Hematopoietic multipotent progenitor cell (in vitro differentiated cells): ENCODE measurements at regions not wholly inside any gene's neighbourhood (a gene's known extent, or its start where the extent isn't known, plus 50 kb on each side); places are given as distances from the start of the nearest gene placed in this dataset.

Experiments used
- DNase-seq, 3 donors: peaks; one replicate each; pipeline ENCODE4 v3.0.0-alpha.2; 2011 to 2015; ENCODE audit warnings: low read depth in 2 of 3, low spot score in 2 of 3

DNA sequence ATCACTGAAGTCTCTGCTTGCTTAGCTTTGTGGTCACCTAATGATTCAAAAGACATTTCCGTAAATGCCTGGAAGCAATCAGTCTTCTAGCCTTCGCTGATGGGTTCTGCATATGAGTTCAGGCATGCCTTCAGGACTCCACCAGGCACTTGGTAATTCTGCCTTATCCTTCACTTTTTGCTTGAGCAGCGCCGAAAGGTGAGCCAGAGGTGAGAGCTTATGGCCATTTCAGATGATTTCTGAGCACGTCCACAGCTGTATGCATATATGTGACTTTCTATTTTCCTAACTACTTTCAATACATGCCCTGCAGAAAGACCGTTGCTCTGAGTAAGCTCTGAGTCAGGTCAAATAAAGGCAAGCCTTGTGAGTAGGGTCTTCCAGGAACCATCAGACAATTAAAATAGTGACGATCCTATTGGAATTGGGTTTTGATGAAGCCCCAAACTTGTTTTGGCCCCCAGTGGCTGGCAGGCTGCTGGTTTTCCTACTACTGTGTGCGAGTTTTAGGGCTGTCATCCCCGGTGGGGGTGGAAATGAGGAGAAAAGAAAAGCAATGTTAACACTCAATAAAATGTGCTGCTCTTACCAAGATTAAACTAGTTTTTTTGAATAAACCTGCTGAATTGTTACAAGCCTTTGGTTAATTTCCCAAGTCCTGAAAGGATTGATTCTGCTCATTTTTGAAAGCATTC lies 154.4 kb upstream of the AKR1E2 start:
- DNase-seq, result no peak

DNA sequence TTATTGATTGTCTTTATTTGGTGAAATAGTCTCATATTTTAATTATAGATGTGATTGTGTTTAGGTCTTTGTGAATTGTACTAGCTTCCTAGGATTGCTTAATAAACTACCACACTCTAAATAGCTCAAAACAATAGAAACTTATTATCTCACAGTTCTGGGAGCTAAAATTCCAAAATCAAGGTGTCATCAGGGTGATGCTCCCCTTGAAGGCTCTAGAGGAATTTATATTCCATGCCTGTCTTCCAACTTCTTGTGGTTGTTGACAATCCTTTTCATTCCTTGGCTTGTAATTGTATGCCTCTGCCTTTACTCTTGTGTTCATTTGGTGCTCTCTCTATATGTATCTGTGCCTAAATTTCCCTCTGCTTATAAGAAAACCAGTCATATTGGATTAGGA lies 155.3 kb upstream of the AKR1E2 start:
- no peak for DNase-seq

DNA sequence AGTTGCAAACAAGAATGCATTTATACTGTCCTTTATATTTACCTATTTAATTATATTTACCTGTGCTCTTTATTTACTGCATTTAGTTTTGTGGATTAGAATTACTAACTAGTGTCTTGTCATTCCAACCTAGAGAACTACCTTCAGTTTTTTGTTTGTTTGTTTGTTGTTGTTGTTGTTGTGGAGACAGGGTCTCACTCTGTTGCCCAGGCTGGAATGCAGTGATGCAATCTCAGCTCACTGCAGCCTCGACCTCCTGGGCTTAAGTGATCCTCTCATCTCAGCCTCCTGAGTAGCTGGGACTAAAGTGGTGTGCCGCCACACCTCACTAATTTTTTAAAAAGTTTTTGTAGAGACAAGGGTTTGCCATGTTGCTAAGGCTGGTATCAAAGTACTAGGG lies 156.4 kb upstream of the AKR1E2 start:
- no peak for DNase-seq

DNA sequence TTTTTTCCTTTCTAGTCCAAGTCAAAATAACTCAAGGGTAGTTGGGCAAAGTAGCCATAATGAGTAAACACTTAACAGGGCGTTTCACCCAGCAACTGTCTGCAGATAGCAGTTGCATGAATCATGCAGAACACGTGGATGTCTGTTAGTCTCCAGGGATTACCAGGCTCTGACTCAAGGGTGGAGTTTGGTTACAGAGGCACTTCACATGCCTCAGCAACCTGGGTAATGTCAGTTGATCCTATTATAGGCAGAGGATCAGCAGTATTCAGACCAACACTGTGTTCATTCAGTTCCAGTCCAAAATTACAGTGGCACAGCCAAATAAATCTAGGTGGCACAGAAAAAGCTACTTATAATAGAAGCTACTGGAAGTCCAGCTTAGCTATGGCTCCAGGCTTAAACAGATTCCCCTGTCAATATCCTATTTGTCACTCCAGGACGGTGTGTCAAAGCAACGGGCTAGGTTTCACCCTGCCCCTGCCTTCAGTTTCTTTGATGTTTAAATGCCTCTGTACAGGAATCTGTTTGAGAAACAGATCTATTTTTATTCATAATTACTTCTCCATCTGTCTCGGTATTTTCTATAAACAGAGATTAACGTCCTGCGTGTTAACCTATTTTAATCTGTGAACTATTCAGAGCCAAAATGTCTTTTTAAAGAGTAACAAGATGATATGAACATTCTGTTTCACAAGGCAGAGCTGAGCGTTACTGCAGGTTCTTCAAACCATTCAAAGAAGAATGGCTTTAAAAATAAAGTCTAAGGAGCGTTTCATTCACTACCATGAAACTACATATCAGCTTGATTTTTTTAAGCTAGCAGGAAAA lies 162.6 kb upstream of the AKR1E2 start:
- no peak for DNase-seq

DNA sequence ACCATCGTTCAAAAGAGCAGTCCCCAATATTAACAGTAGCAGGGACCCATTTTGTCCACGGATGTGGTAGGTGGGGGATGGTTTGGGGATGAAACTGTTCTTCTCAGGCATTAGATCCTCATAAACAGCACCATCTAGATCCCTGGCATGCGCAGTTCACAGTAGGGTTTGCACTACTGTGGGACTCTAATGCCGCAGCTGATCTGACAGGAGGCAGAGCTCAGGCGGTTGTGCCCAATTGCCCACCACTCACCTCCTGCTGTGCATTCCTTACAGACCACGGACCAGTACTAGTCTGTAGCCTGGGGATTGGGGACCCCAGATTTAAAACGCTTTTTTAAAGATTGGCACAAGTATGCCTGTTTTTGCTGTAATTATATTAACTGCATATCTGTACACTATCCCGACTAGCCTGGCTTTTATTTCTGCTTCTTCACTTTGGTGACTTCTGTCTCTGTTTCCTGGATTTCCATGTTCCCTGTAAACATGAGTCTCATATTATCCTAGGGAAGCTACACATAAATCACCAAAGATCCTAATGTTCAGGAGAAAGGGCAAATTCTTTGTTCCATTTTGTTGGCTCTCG lies 163.3 kb upstream of the AKR1E2 start:
- no peak for DNase-seq

DNA sequence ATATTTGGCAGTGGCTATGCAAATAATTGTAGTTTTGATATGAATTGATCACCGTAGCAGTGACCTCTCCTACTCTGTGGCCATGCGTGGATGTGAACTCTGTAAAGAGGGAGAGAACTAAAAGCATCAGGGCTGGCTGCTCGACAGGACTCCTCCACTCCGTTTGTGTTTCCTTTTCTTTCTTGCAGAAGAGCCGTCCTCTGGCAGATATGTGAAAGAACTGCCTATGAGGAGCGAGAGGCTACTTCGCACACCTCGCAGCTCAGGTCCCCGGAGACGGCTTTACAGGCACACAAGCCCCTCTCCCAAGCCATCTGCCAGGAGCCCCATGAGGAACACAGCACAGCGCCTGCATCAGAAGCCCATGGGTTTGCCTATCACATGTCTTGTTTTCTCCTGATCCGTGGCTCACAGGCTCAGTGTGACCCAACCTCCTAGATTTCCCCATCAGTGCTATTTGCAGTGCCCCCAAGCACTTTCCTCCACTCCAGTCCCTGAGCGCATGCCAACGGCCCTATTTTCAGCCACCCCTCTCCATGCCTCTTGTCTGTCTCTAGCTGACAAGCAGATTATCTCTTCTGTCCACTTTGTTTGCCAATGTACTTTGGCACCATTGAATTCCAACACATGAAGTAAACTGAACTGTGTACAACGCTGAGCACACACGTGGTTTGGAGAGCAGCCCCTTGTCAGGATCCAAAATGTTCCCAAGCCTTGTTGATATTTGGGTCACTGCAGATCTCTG lies 164.3 kb upstream of the AKR1E2 start:
- no peak for DNase-seq

DNA sequence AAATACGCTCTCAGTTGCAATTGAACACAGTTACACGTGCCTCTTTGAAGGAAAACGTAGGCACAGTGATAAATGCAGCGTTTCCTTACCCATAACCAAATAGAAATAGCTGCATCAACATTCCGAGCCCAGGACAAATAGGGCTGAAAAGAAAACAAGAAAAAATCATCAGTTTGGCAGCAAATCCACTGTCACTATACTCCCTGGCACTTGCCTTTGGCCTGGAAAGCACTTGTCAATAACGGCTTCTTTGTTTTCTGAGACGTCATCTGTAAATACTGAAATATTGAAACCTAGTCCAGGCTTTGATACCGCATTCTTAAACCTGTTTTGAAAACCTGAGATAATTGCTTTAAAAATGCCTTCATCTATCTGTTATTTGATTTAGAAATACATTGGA lies 167.2 kb upstream of the AKR1E2 start:
- no peak for DNase-seq

DNA sequence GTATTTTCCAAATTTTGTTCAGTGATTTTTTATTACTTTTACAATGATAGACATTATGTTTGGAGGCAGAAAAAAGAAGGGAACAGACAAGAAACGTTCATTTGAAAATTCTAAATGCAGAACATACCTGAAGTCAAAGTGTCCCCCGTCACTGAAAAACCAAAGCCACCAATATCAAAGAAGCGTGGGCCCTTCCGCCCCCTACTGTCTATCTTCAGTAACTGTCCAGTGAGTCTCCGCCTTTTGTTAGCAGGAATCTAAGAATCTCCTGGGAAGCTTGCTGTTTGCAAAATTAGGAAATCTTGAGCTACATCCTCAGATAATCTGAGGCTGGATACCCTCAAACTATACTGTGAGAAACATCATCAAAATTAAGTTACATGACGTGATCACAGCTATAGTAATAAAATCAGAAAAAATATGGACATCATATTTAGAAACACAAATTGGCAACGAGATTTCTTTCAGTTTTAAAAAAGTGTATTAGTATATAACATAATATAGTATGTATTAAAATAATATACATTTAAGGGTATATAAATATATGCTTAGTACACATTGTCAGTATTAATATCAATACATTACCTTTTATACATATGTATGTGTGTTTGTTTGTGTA lies 169.3 kb upstream of the AKR1E2 start:
- peak; percentile 18 to 72 (median 49) for DNase-seq

DNA sequence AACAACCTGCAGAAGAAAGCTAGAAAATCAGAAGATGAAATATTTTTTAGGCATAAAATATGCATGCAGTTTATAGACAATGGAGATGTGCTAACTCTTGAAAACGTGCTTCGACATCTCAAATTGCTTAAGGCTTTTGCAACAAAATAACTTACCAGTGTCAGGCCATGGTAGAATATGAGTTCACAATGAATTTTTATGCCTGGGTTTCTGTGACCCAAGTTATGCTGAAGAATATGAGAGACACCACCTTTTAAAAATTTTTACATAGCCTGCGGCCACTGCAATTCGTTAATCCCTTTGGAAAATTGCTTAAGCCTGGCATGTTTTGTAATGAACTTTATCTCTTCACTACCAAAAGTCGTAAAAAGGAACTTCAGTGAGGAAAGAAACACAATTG lies 170.1 kb upstream of the AKR1E2 start:
- no peak for DNase-seq

DNA sequence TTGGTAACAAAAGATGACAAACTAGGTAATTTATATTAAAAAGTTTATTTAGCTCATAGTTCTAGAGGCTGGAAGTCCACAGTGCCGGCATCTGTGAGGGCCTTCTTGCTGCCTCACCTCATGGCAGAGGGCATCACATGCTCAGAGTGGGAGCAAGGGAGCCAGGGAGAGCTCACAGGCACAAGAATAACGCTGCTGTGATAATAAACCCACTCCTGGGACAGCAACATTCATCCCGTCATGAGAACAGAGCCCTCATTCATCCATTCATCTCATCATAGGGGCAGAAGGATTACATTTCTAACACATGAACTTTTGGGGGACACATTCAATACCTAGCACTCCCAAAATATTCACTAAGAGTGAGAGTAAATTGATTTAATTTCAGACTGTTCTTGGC lies 170.6 kb upstream of the AKR1E2 start:
- DNase-seq, result no peak

DNA sequence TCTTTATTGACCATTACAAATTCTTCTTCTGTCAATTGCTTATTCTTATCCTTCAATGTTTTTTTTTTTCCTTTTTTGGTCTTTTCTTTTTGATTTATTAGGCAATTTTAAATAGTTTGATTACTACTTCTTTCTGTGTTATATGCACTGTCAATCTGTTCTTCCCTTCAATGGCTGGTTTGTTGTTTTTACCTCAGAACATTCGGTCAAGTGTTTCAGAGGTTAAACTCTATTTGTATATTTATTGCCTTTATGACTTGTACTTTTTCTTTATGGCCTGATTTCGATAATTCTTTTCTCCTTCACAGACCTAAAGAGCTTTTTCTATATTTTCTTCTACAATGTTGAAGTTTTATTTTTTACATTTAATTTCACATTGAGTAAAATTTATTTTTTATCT lies 171.5 kb upstream of the AKR1E2 start:
- DNase-seq, result no peak

DNA sequence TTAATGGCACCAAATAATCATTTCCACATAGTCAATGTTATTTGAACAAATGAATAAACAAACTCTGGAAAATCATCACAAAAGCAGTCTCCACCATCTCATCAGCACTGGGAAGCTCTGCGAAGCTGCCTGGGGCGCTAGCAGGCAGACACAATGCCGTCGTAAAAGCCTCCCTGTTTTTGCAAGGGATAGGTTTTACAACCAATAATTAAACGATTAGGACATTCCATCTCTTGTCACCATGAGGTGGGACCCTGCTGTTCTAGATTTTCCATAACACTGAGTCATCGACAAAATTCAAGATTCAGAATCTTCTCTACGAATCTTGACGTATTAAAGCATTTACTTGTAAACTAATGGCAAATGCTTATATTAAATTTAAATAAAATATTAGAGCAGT lies 172.8 kb upstream of the AKR1E2 start:
- DNase-seq, result no peak

DNA sequence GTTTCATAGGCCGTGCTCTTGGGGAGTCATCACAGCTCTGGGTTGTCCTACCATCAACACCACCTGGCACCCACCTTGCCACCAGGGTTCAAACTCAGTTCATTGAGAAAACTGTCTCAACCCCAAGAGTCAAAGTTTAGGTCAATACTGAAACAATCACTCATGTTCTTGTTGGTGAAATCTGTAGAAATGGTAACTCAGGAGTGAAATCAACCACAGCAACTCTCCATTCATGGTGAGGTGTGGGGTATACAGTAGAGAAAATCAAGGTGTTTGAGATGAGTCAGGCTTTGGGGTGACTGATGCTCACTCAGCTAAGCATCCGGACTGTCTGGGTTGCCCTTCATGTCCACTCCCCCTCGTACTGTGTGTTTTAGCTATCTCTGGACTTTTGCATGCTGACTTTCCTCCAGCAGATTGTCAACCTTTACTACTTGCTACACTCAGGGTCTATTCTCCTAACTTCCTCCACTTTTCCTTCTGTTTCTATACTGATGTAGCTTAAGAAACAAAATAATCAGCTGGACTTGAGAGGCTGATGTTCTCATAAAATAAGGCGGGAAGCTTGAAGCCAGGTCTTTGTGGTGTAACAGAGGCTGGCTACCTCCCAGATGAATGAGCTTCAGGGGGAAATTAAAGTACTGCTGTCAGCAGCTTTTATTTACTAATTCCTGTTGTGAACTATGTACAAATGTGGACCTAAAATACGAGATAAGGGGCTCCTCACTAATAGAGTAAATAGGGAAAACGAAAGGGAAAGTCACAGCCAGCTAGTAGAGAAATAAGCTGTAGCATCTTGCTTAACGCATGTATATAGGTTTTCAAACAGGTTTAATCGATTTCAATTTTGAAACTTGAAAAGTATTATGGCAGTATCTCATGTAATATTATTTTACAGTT lies 173.6 kb upstream of the AKR1E2 start:
- no peak for DNase-seq

DNA sequence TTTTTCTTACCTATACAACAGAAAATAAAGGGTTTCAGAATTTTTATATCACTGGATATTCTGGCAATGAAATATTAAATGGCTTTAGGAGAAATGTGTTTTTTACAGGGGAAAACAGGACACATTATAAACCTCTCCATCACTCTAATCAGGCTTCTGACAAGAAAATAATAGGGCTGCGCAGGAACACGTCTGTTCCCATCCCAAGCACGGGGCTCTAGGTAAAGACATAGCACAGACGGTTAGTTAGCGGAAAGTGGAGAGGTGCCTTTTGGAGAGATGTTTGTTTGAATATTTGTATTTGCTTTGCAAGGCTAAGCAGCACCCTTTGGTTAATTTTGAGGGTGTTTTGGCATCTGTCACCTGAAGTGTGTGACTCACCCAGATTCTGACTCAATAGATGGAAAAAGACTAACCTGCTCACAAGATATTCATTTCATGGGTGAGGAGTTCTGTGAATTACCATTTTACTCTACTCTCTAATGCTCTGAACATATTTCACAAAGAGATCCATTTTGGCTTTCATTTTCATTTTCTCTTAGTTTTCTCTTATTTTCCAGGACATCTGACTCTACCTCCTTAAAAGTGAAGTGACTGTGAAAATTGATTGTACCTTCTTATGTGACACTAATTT lies 174.5 kb upstream of the AKR1E2 start:
- DNase-seq, result no peak

DNA sequence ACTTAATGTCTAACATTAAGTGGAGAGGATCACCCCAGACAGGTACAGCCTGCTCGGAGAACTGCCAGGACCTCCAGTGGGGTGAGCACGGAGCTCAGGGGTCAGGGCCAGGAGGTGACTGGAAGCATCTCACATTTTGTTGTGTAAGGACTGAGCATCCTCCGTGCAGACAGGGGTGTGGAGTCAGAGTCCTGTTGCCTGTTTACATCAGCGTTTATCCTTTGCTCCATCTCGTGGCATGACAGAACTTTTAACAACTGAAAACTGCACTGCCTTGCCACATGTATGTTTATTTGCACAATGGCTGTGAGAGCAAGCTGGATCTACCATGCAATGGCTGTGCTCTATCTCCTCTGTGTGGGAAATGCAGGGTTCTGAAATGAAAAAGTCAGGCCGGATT lies 175.4 kb upstream of the AKR1E2 start:
- no peak for DNase-seq

DNA sequence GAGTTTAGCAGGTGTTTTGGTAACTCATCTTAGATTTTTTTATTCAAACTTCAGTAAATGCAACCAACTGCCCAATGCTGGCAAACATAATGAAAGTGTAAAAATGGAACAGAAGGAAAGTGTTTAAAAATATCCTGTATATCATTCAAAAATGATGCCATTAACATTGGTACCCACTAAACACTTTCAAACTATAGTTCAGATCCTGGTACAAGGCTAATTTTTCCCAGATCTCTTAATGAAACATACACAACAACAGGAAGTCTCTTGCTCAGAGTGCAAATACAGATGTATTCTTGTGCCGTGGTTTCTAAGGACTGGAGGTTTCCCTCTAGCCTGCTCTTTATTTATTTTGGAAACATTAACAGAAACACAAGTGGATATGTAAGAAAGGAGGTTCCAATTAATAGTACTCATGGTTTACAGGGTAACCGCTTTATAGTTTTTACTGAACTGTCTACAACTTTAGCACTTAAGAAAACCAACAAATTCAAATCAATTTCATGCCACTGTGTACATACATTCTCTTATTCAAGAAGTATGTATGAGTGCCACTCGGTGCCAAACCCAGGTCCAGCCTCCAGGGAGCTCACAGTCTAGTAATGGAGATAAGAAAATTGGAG lies 176.0 kb upstream of the AKR1E2 start:
- DNase-seq, result no peak

DNA sequence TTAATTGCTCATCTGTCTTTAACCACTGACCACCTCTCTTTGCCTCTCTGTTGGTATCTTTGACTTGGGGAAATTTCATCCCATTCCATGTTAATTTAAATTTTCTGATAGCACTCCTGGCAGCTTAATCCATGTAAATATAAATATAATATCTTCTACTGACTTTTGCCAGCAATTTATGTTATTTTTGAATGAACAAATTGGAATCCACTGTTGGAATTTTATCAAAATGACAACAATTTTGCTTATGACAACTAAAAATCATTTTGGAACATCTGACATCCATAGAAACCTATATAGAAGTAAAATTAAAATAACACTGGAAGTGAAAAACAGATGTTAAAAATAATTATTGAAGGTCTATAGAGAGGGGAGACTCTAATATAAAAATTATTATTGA lies 176.5 kb upstream of the AKR1E2 start:
- DNase-seq, result no peak

DNA sequence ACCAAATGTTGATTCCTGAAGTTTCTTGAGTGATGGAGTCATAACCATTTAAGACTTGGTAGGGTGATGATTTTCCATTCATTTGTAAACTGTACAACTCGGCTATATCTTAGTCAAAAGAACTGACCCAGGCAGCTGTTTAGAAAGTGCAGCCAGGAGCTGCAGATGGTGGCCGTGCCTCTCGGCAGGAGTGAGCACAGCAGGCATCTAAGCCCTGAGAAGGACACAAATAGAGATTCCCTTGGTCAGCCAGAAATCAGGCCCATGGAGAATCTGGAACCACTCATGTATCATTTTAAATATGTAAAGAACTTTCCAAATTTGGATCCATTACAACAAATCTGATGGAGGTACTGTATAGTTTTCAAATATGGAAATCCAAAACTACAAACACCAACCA lies 177.0 kb upstream of the AKR1E2 start:
- no peak for DNase-seq
